ENCODE measurements at regions not wholly inside any gene's neighbourhood (a gene's known extent, or its start where the extent isn't known, plus 50 kb on each side); places are given as distances from the start of the nearest gene placed in this dataset.
"Not testable (repeated sequence)": the region's sequence is repeated elsewhere in the genome, so short reads cannot be mapped to it uniquely, and the experiment has no call there.

- Histone ChIP-seq H3K36me3 (ENCODE audit: control insufficient read depth in 1 of 2, insufficient read depth in 2 of 2, low read length in 2 of 2) (no peaks in the 10 kb centered on the region), H3K27me3 (ENCODE audit: insufficient read depth, low read length) (no peaks in the 10 kb centered on the region), H3K4me2 (ENCODE audit: low read length) (no peak overlapping the region), H2BK5ac (ENCODE audit: low read depth, low read length, poor library complexity) (no peak overlapping the region), H3K23ac (ENCODE audit: low read length) (no peak overlapping the region), H3K79me1 (ENCODE audit: low read length) (no peaks in the 10 kb centered on the region), H2AK5ac (ENCODE audit: low read length) (no peak overlapping the region), H2AFZ (ENCODE audit: insufficient read depth, low read length, poor library complexity) (no peak overlapping the region), H2BK120ac (ENCODE audit: insufficient read depth, low read length, poor library complexity) (no peak overlapping the region), H3K79me2 (ENCODE audit: control insufficient read depth, insufficient read depth, low read length, poor library complexity) (no peaks in the 10 kb centered on the region), H3K9ac (ENCODE audit: low read length) (no peak overlapping the region), H2BK12ac (ENCODE audit: low read length) (no peak overlapping the region), H3K14ac (ENCODE audit: low read length) (no peak overlapping the region), H3K4ac (ENCODE audit: low read depth, low read length) (no peak overlapping the region), H3K4me3 (ENCODE audit: low read depth, low read length) (no peak overlapping the region), H3K18ac (ENCODE audit: low read length) (no peak overlapping the region), H3K27ac (ENCODE audit: low read depth, low read length) (no peak overlapping the region), H3K4me1 (ENCODE audit: control insufficient read depth in 1 of 2, insufficient read depth in 2 of 2, low read length in 2 of 2) (no peaks in the 10 kb centered on the region), H4K12ac (ENCODE audit: low read depth, low read length) (no peak overlapping the region), H4K8ac (ENCODE audit: low read depth, low read length) (no peak overlapping the region), H4K91ac (ENCODE audit: low read depth, low read length) (no peak overlapping the region), H3K9me3 (ENCODE audit: insufficient read depth, low read depth, low read length) (no peaks in the 10 kb centered on the region)
- DNase-seq, result no peak
- no CpG with 5 or more reads among the region's 2 CpGs for WGBS (ENCODE audit: extremely low coverage, insufficient coverage, insufficient read length)
These were observed 240.8 kb downstream of the NPR3 start for GRCh38 chr5:32951878-32952277.

GRCh38 chr5:32952421-32952820, 241.3 kb downstream of the NPR3 start:
- not testable (repeated sequence) for H3K23ac ChIP-seq (ENCODE audit: low read length); H3K14ac ChIP-seq (ENCODE audit: low read length); H2AFZ ChIP-seq (ENCODE audit: insufficient read depth, low read length, poor library complexity); H3K4ac ChIP-seq (ENCODE audit: low read depth, low read length); H3K79me1 ChIP-seq (ENCODE audit: low read length); H3K4me2 ChIP-seq (ENCODE audit: low read length); H2BK12ac ChIP-seq (ENCODE audit: low read length); H3K18ac ChIP-seq (ENCODE audit: low read length); H4K91ac ChIP-seq (ENCODE audit: low read depth, low read length); H2AK5ac ChIP-seq (ENCODE audit: low read length); H3K4me1 ChIP-seq (ENCODE audit: control insufficient read depth in 1 of 2, insufficient read depth in 2 of 2, low read length in 2 of 2); H3K27ac ChIP-seq (ENCODE audit: low read depth, low read length); H3K9ac ChIP-seq (ENCODE audit: low read length); H3K9me3 ChIP-seq (ENCODE audit: insufficient read depth, low read depth, low read length); H4K12ac ChIP-seq (ENCODE audit: low read depth, low read length); H3K79me2 ChIP-seq (ENCODE audit: control insufficient read depth, insufficient read depth, low read length, poor library complexity); H2BK5ac ChIP-seq (ENCODE audit: low read depth, low read length, poor library complexity); H3K27me3 ChIP-seq (ENCODE audit: insufficient read depth, low read length); H2BK120ac ChIP-seq (ENCODE audit: insufficient read depth, low read length, poor library complexity); H4K8ac ChIP-seq (ENCODE audit: low read depth, low read length); H3K36me3 ChIP-seq (ENCODE audit: control insufficient read depth in 1 of 2, insufficient read depth in 2 of 2, low read length in 2 of 2); H3K4me3 ChIP-seq (ENCODE audit: low read depth, low read length); DNase-seq
- no CpG with 5 or more reads among the region's 2 CpGs for WGBS (ENCODE audit: extremely low coverage, insufficient coverage, insufficient read length)

GRCh38 chr5:32953694-32954093, 242.6 kb downstream of the NPR3 start:
- Histone ChIP-seq H3K27ac (ENCODE audit: low read depth, low read length) (no peak overlapping the region), H3K4me2 (ENCODE audit: low read length) (no peak overlapping the region), H3K23ac (ENCODE audit: low read length) (no peak overlapping the region), H3K14ac (ENCODE audit: low read length) (no peak overlapping the region), H2BK12ac (ENCODE audit: low read length) (no peak overlapping the region), H4K8ac (ENCODE audit: low read depth, low read length) (no peak overlapping the region), H3K27me3 (ENCODE audit: insufficient read depth, low read length) (no peaks in the 10 kb centered on the region), H3K36me3 (ENCODE audit: control insufficient read depth in 1 of 2, insufficient read depth in 2 of 2, low read length in 2 of 2) (no peaks in the 10 kb centered on the region), H3K9me3 (ENCODE audit: insufficient read depth, low read depth, low read length) (no peaks in the 10 kb centered on the region), H2BK120ac (ENCODE audit: insufficient read depth, low read length, poor library complexity) (no peak overlapping the region), H3K79me1 (ENCODE audit: low read length) (no peaks in the 10 kb centered on the region), H4K91ac (ENCODE audit: low read depth, low read length) (no peak overlapping the region), H4K12ac (ENCODE audit: low read depth, low read length) (no peak overlapping the region), H3K9ac (ENCODE audit: low read length) (no peak overlapping the region), H2AFZ (ENCODE audit: insufficient read depth, low read length, poor library complexity) (no peak overlapping the region), H3K79me2 (ENCODE audit: control insufficient read depth, insufficient read depth, low read length, poor library complexity) (no peaks in the 10 kb centered on the region), H3K4me1 (ENCODE audit: control insufficient read depth in 1 of 2, insufficient read depth in 2 of 2, low read length in 2 of 2) (no peaks in the 10 kb centered on the region), H3K18ac (ENCODE audit: low read length) (no peak overlapping the region), H3K4me3 (ENCODE audit: low read depth, low read length) (no peak overlapping the region), H3K4ac (ENCODE audit: low read depth, low read length) (no peak overlapping the region), H2AK5ac (ENCODE audit: low read length) (no peak overlapping the region), H2BK5ac (ENCODE audit: low read depth, low read length, poor library complexity) (no peak overlapping the region)
- no CpG with 5 or more reads among the region's 1 CpG for WGBS (ENCODE audit: extremely low coverage, insufficient coverage, insufficient read length)
- DNase-seq, result no peak

GRCh38 chr5:32955814-32956213, 244.7 kb downstream of the NPR3 start:
- Histone ChIP-seq H3K9ac (ENCODE audit: low read length) (no peak overlapping the region), H3K9me3 (ENCODE audit: insufficient read depth, low read depth, low read length) (no peaks in the 10 kb centered on the region), H3K23ac (ENCODE audit: low read length) (no peak overlapping the region), H3K18ac (ENCODE audit: low read length) (no peak overlapping the region), H4K8ac (ENCODE audit: low read depth, low read length) (no peak overlapping the region), H3K4me1 (ENCODE audit: control insufficient read depth in 1 of 2, insufficient read depth in 2 of 2, low read length in 2 of 2) (no peaks in the 10 kb centered on the region), H4K91ac (ENCODE audit: low read depth, low read length) (no peak overlapping the region), H3K79me2 (ENCODE audit: control insufficient read depth, insufficient read depth, low read length, poor library complexity) (no peaks in the 10 kb centered on the region), H4K12ac (ENCODE audit: low read depth, low read length) (no peak overlapping the region), H3K36me3 (ENCODE audit: control insufficient read depth in 1 of 2, insufficient read depth in 2 of 2, low read length in 2 of 2) (no peaks in the 10 kb centered on the region), H3K14ac (ENCODE audit: low read length) (no peak overlapping the region), H2BK12ac (ENCODE audit: low read length) (no peak overlapping the region), H2AK5ac (ENCODE audit: low read length) (no peak overlapping the region), H3K27me3 (ENCODE audit: insufficient read depth, low read length) (no peaks in the 10 kb centered on the region), H2BK120ac (ENCODE audit: insufficient read depth, low read length, poor library complexity) (no peak overlapping the region), H3K4ac (ENCODE audit: low read depth, low read length) (no peak overlapping the region), H2BK5ac (ENCODE audit: low read depth, low read length, poor library complexity) (no peak overlapping the region), H3K27ac (ENCODE audit: low read depth, low read length) (no peak overlapping the region), H2AFZ (ENCODE audit: insufficient read depth, low read length, poor library complexity) (no peak overlapping the region), H3K79me1 (ENCODE audit: low read length) (no peaks in the 10 kb centered on the region), H3K4me2 (ENCODE audit: low read length) (no peak overlapping the region), H3K4me3 (ENCODE audit: low read depth, low read length) (no peak overlapping the region)
- WGBS (ENCODE audit: extremely low coverage, insufficient coverage, insufficient read length), result no CpG with 5 or more reads among the region's 1 CpG
- no peak for DNase-seq
